WTC11 (cell line): ENCODE measurements at regions not wholly inside any gene's neighbourhood (a gene's known extent, or its start where the extent isn't known, plus 50 kb on each side); places are given as distances from the start of the nearest gene placed in this dataset.

Experiments used
- ATAC-seq: fragments of 200-7000 bp; cut with Tn5 transposase; 2 replicates; pipeline ENCODE4 v1.10.0; 2021; ENCODE audit warnings: mild to moderate bottlenecking, moderate library complexity
- CTCF ChIA-PET: fragments of 300-600 bp; sonication (Branson Sonifier 250); formaldehyde crosslinking; loops from one replicate; lab custom pipeline; 2021; ENCODE audit warnings: antibody characterized with exemption; lab: Charles Lee
- POLR2A ChIA-PET: fragments of 350-600 bp; sonication (Branson Sonifier 250); formaldehyde crosslinking; loops from one replicate; lab custom pipeline; 2021; ENCODE audit warnings: antibody characterized with exemption; lab: Charles Lee
- DNase-seq: peaks from one replicate; pipeline ENCODE4 v3.0.0; 2021; ENCODE audit warnings: low spot score
- H3K27ac Mint-ChIP-seq: 2 replicates; pipeline ENCODE4 v1.8.0; 2021; ENCODE audit warnings: mixed read lengths
- H3K27me3 Mint-ChIP-seq: 2 replicates; pipeline ENCODE4 v1.8.0; 2021; ENCODE audit warnings: low read depth, mild to moderate bottlenecking, moderate library complexity, mixed read lengths
- H3K36me3 Mint-ChIP-seq: 2 replicates; pipeline ENCODE4 v1.8.0; 2021; ENCODE audit warnings: mixed read lengths
- H3K4me1 Mint-ChIP-seq: 2 replicates; pipeline ENCODE4 v1.8.0; 2022; ENCODE audit warnings: mixed read lengths
- H3K4me3 Mint-ChIP-seq: 2 replicates; pipeline ENCODE4 v1.8.0; 2021; ENCODE audit warnings: mild to moderate bottlenecking, moderate library complexity, mixed read lengths
- H3K9me3 Mint-ChIP-seq: 2 replicates; pipeline ENCODE4 v1.8.0; 2021; ENCODE audit warnings: mixed read lengths
- AR ChIP-seq: fragments of 250-450 bp; sonication (Bioruptor Pico); IDR thresholded peaks from 2 replicates; pipeline ENCODE4 v1.9.0; 2021; ENCODE audit warnings: mild to moderate bottlenecking
- ATF6 ChIP-seq: sonication (generic); formaldehyde crosslinking; IDR thresholded peaks from 2 replicates; pipeline ENCODE4 v1.8.1; 2023; ENCODE audit warnings: mild to moderate bottlenecking, missing genetic modification reagents
- CREM ChIP-seq: sonication (generic); formaldehyde crosslinking; IDR thresholded peaks from 2 replicates; pipeline ENCODE4 v1.8.1; 2022; ENCODE audit warnings: mild to moderate bottlenecking, missing genetic modification reagents, moderate library complexity
- ETV6 ChIP-seq: sonication (generic); formaldehyde crosslinking; IDR thresholded peaks from 2 replicates; pipeline ENCODE4 v1.8.1; 2022; ENCODE audit warnings: mild to moderate bottlenecking, missing genetic modification reagents
- FOXP1 ChIP-seq: sonication (generic); formaldehyde crosslinking; IDR thresholded peaks from 2 replicates; pipeline ENCODE4 v1.8.0; 2022; ENCODE audit warnings: missing genetic modification reagents, mild to moderate bottlenecking, moderate library complexity, borderline replicate concordance
- FOXP4 ChIP-seq: sonication (generic); formaldehyde crosslinking; IDR thresholded peaks from 2 replicates; pipeline ENCODE4 v1.8.0; 2022; ENCODE audit warnings: mild to moderate bottlenecking, missing genetic modification reagents
- MLX ChIP-seq: sonication (generic); formaldehyde crosslinking; IDR thresholded peaks from 2 replicates; pipeline ENCODE4 v1.8.1; 2023; ENCODE audit warnings: mild to moderate bottlenecking, missing genetic modification reagents, moderate library complexity
- NR1H2 ChIP-seq: sonication (generic); formaldehyde crosslinking; IDR thresholded peaks from 2 replicates; pipeline ENCODE4 v1.9.0; 2021; ENCODE audit warnings: mild to moderate bottlenecking, moderate library complexity, missing genetic modification reagents
- NR2C2 ChIP-seq: sonication (generic); formaldehyde crosslinking; IDR thresholded peaks from 2 replicates; pipeline ENCODE4 v1.8.0; 2022; ENCODE audit warnings: mild to moderate bottlenecking, missing genetic modification reagents
- OVOL2 ChIP-seq: fragments of 250-450 bp; sonication (Bioruptor Pico); IDR thresholded peaks from 2 replicates; pipeline ENCODE4 v1.9.0; 2021; ENCODE audit warnings: mild to moderate bottlenecking, borderline replicate concordance
- PRRX2 ChIP-seq: fragments of 250-450 bp; sonication (Bioruptor Pico); IDR thresholded peaks from 2 replicates; pipeline ENCODE4 v1.8.0; 2021; ENCODE audit warnings: mild to moderate bottlenecking
- TCF7 ChIP-seq: sonication (generic); formaldehyde crosslinking; IDR thresholded peaks from 2 replicates; pipeline ENCODE4 v1.8.0; 2022; ENCODE audit warnings: mild to moderate bottlenecking, low read depth, missing genetic modification reagents, moderate library complexity
- TEAD1 ChIP-seq: sonication (generic); formaldehyde crosslinking; IDR thresholded peaks from 2 replicates; pipeline ENCODE4 v1.8.0; 2022; ENCODE audit warnings: mild to moderate bottlenecking, missing genetic modification reagents
- ZBTB21 ChIP-seq: sonication (generic); formaldehyde crosslinking; IDR thresholded peaks from 2 replicates; pipeline ENCODE4 v1.8.1; 2023; ENCODE audit warnings: mild to moderate bottlenecking, missing genetic modification reagents, borderline replicate concordance
- ZNF423 ChIP-seq: fragments of 250-450 bp; sonication (Bioruptor Pico); IDR thresholded peaks from 2 replicates; pipeline ENCODE4 v2.1.2; 2022; ENCODE audit warnings: mild to moderate bottlenecking, moderate library complexity
- TF ChIP-seq, protein P1 (sequence below): fragments of 250-450 bp; sonication (Bioruptor Pico); IDR thresholded peaks from 2 replicates; pipeline ENCODE4 v2.1.2; 2022; ENCODE audit warnings: mild to moderate bottlenecking, moderate library complexity
- TF ChIP-seq, protein P2 (sequence below): sonication (generic); formaldehyde crosslinking; IDR thresholded peaks from 2 replicates; pipeline ENCODE4 v1.8.0; 2022; ENCODE audit warnings: missing genetic modification reagents

DNA sequence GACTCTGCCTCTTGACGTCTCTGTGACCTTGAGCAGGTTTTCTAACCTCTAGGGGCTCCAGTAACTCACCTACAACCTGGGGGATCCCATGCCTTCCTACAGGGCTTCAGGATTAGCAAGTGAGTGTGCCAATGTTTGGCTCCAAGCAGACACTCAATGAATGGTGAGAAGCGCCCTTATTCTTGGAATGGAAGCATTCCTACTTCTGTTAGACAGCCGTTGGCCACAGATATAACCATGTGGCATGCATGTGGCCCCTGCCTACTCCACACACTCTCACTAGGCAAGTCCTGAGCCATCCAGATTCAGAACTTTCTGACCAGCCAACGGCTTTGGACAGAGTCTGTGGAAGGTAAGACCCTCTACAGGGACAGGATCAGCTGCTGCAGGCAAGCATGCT lies 108.9 kb upstream of the LYZL2 start:
- Mint-ChIP-seq H3K4me1 (no peaks in the 10 kb centered on the region), H3K27me3 (no peaks in the 10 kb centered on the region), H3K27ac (no peak overlapping the region), H3K4me3 (no peak overlapping the region), H3K36me3 (no peaks in the 10 kb centered on the region; the same call in 1 of the 2 replicates), H3K9me3 (peaks cover 9% of the 10 kb centered on the region)
- DNase-seq (no peak), ATAC-seq (no peak)
- CTCF ChIA-PET, result interaction anchor here (0.7 kb wide), 1 partner anchor 68 kb away, joined by 3 read pairs; no protein-coding TSS in a partner anchor
- TF ChIP-seq ATF6 (CRISPR knock-in tag) (no peak), NR1H2 (CRISPR knock-in tag) (no peak), TEAD1 (CRISPR knock-in tag) (no peak), CREM (CRISPR knock-in tag) (no peak), FOXP4 (CRISPR knock-in tag) (no peak), NR2C2 (no peak), TCF7 (CRISPR knock-in tag) (no peak), MLX (CRISPR knock-in tag) (no peak), OVOL2 (CRISPR knock-in tag) (no peak), ZBTB21 (no peak), PRRX2 (CRISPR knock-in tag) (no peak), ETV6 (CRISPR knock-in tag) (no peak), AR (CRISPR knock-in tag) (no peak), ZNF423 (CRISPR knock-in tag) (no peak), FOXP1 (CRISPR knock-in tag) (no peak)
- TF ChIP-seq, protein P1, sequence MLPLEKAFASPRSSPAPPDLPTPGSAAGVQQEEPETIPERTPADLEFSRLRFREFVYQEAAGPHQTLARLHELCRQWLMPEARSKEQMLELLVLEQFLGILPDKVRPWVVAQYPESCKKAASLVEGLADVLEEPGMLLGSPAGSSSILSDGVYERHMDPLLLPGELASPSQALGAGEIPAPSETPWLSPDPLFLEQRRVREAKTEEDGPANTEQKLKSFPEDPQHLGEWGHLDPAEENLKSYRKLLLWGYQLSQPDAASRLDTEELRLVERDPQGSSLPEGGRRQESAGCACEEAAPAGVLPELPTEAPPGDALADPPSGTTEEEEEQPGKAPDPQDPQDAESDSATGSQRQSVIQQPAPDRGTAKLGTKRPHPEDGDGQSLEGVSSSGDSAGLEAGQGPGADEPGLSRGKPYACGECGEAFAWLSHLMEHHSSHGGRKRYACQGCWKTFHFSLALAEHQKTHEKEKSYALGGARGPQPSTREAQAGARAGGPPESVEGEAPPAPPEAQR (CRISPR knock-in tag), result no peak
- TF ChIP-seq, protein P2, sequence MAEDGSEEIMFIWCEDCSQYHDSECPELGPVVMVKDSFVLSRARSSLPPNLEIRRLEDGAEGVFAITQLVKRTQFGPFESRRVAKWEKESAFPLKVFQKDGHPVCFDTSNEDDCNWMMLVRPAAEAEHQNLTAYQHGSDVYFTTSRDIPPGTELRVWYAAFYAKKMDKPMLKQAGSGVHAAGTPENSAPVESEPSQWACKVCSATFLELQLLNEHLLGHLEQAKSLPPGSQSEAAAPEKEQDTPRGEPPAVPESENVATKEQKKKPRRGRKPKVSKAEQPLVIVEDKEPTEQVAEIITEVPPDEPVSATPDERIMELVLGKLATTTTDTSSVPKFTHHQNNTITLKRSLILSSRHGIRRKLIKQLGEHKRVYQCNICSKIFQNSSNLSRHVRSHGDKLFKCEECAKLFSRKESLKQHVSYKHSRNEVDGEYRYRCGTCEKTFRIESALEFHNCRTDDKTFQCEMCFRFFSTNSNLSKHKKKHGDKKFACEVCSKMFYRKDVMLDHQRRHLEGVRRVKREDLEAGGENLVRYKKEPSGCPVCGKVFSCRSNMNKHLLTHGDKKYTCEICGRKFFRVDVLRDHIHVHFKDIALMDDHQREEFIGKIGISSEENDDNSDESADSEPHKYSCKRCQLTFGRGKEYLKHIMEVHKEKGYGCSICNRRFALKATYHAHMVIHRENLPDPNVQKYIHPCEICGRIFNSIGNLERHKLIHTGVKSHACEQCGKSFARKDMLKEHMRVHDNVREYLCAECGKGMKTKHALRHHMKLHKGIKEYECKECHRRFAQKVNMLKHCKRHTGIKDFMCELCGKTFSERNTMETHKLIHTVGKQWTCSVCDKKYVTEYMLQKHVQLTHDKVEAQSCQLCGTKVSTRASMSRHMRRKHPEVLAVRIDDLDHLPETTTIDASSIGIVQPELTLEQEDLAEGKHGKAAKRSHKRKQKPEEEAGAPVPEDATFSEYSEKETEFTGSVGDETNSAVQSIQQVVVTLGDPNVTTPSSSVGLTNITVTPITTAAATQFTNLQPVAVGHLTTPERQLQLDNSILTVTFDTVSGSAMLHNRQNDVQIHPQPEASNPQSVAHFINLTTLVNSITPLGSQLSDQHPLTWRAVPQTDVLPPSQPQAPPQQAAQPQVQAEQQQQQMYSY (CRISPR knock-in tag), result no peak
- POLR2A ChIA-PET, result no interaction called here
